HCT116 (cell line): ENCODE measurements at regions not wholly inside any gene's neighbourhood (a gene's known extent, or its start where the extent isn't known, plus 50 kb on each side); places are given as distances from the start of the nearest gene placed in this dataset.

Source experiments
- EZH2 ChIP-seq: fragments of 200-600 bp; sonication (generic); IDR thresholded peaks from 2 replicates; pipeline ENCODE4 v1.6.1; 2017; ENCODE audit warnings: antibody characterized with exemption, mixed run types
- POLR2AphosphoS5 ChIP-seq: IDR thresholded peaks from 2 replicates; pipeline ENCODE4 v1.6.1; 2011; ENCODE audit warnings: mild to moderate bottlenecking, low read depth, low read length, moderate library complexity
- TCF7L2 ChIP-seq: IDR thresholded peaks from 2 replicates; pipeline ENCODE4 v1.7.0; 2011; ENCODE audit warnings: borderline replicate concordance, inconsistent platforms; ENCODE audit not compliant: insufficient read depth, insufficient read length; ENCODE audit errors: extremely low read depth
- YY1 ChIP-seq: IDR thresholded peaks from 2 replicates; pipeline ENCODE4 v1.6.1; 2011; ENCODE audit warnings: low read length, low read depth, moderate library complexity, mild to moderate bottlenecking; ENCODE audit not compliant: insufficient replicate concordance; ENCODE audit errors: extremely low read depth
- ZNF274 ChIP-seq: fragments of 200-500 bp; sonication (Bioruptor generic); IDR thresholded peaks from 2 replicates; pipeline ENCODE4 v1.6.1; 2014; ENCODE audit warnings: mild to moderate bottlenecking, low read depth, low read length, inconsistent platforms
- TF ChIP-seq, protein P1 (sequence below), 3 experiments: fragments of 200-600 bp in 1 of 3; sonication (generic) in 1 of 3; IDR thresholded peaks in 2 of 3; conservative IDR thresholded peaks in 1 of 3; 2 replicates each; pipeline ENCODE4 v1.5.1; 2012 to 2017; ENCODE audit warnings: low read depth in 2 of 3, low read length in 2 of 3, antibody characterized with exemption in 1 of 3, borderline replicate concordance in 1 of 3, control low read depth in 1 of 3, mild to moderate bottlenecking in 1 of 3, mixed read lengths in 1 of 3, mixed run types in 1 of 3, moderate library complexity in 1 of 3; ENCODE audit not compliant: insufficient read depth in 1 of 3

DNA sequence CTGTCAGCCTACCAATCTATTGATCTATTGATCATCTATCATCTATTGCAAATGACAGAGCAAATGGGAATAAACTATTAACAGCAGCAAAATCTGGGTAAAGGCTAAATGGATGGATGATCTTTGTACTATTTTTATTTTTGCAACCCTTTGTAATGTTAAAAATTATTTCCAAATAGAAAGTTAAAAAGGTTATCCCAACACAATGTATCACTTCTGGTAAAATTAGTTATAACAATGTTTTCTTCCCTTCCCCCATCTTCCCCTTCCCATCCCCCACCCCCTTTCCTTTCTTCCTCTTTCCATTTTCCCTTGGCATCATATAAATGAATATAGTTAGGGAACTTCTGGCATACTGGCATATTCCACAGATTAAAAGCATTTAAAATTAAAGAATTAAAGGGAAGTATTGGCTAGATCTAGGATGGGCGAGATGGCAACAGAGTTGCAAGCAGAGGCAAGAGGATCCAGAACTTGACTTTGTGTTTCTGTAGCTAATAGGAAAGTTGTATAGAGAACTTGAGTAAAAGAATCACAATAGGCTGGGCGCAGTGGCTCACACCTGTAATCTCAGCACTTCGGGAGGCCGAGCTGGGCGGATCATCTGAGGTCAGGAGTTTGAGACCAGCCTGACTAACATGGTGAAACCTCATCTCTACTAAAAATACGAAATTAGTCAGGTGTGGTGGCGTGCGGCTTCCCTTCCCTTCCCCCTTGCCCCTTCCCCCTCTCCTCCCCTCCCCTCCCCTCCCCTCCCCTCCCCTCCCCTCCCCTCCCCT lies 66.6 kb upstream of the TAF11L2 start:
- TF ChIP-seq, protein P1, sequence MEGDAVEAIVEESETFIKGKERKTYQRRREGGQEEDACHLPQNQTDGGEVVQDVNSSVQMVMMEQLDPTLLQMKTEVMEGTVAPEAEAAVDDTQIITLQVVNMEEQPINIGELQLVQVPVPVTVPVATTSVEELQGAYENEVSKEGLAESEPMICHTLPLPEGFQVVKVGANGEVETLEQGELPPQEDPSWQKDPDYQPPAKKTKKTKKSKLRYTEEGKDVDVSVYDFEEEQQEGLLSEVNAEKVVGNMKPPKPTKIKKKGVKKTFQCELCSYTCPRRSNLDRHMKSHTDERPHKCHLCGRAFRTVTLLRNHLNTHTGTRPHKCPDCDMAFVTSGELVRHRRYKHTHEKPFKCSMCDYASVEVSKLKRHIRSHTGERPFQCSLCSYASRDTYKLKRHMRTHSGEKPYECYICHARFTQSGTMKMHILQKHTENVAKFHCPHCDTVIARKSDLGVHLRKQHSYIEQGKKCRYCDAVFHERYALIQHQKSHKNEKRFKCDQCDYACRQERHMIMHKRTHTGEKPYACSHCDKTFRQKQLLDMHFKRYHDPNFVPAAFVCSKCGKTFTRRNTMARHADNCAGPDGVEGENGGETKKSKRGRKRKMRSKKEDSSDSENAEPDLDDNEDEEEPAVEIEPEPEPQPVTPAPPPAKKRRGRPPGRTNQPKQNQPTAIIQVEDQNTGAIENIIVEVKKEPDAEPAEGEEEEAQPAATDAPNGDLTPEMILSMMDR (IDR thresholded peaks at IDR 0.05 in 2 of 3, conservative IDR thresholded peaks at IDR 0.05 in 1 of 3; ENCODE audit: borderline replicate concordance in 1 of 3, insufficient read depth in 1 of 3, low read depth in 2 of 3, low read length in 2 of 3), result no peak
- TF ChIP-seq YY1 (no peak), TCF7L2 (no peak), POLR2AphosphoS5 (no peak), EZH2 (no peak), ZNF274 (no peak)
